HG03045 (cell line): ENCODE measurements at regions not wholly inside any gene's neighbourhood (a gene's known extent, or its start where the extent isn't known, plus 50 kb on each side); places are given as distances from the start of the nearest gene placed in this dataset.

ENCODE experiments used
- ATAC-seq: cut with Tn5 transposase; IDR thresholded peaks from one replicate; pipeline ENCODE4 v1.9.1; 2021; ENCODE audit warnings: mild to moderate bottlenecking, moderate library complexity; ENCODE audit not compliant: unreplicated experiment

DNA sequence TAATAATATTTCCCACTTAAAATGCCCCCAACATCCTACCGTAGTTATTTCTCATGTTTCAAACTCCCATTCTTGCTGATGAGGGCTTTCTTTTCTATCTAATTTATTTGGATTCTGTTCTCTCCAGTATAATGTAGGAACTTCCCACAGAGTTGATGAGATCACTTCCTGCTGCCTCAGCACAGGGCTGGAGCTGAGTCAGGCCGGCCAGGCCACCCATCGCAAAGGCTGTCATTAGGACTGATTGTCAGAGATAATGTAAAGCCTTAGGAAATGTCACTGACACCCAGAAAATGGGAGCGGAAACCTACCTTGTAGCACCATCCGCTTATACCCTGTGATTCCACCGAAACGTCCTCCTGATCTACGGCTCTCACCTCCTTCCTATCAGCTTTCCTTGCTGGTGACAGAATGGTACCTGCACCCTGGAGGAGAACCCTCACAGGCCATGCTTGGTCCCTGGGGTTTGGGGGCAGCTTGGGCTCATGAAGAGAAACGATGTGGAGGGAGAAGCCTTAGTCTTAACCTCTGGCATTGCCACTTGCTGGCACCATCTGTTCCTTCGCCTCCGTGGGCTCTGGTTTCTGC lies 672.8 kb upstream of the ID2 start:
- no peak for ATAC-seq

GRCh38 chr2:8015848-8016600 lies 665.8 kb upstream of the ID2 start:
- no peak for ATAC-seq

DNA sequence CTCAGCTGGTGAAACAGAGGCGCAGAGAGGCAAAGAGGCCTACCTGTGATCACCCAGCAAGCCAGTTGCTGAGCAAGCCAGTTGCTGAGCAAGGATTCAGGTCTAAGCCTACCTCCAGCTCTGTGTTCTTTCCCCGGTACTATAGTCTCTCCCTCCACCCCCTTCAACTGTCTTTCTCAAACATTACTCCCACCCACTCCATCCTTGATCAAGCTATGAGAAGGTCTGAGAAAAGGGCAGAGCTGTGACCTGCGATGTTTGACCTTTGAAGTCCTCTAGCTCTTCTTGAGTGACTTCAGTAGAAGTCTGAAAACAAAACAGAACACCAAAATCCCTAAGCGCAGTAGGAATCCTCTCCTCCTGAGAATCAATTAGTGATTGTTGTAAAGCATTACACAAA lies 665.2 kb upstream of the ID2 start:
- no peak for ATAC-seq

DNA sequence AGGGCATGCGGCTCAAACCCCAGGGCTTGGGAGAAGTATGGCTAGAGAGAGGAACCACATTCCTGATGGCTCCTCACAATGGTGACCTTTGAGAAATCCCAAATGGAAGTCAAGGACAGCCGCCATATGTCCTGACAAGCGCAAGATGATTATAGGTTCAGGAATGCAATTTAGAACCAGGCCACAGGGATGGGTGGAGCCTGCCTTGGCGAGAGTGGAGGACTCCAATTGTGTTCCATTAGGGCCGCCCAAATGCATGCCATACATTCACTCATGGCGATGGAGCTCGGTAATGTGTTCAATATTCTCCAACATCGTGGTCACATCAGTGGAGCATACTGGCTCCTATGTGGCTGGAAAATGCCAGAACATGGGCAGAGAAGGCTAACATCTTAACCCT lies 662.9 kb upstream of the ID2 start:
- no peak for ATAC-seq

- ATAC-seq = no peak
Observed at GRCh38 chr2:8019934-8020333, 661.9 kb upstream of the ID2 start.

- ATAC-seq = no peak
Observed at GRCh38 chr2:8021921-8022320, 659.9 kb upstream of the ID2 start.

GRCh38 chr2:8022908-8023640 lies 658.8 kb upstream of the ID2 start:
- ATAC-seq = no peak

- ATAC-seq = no peak
Observed at GRCh38 chr2:8024506-8024905, 657.4 kb upstream of the ID2 start.

DNA sequence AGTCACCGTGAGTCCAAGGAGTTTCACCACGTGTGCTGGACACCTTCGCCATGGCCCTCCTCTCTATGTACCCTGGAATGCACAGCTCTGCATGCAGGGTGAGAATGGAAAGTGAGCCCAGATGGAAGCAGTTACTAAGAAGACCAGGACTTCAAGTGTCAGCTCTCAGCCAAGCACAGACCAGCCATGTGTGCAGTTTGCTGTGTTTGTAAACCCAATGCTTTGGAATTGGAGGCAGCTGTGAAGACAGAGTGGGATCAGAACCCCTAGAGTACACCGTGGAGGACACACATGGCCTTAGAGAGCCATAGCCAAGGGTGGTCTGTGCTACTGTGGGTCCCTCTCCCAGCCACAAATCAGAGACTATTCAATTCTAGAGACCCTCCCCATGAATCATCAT lies 655.5 kb upstream of the ID2 start:
- no peak for ATAC-seq

DNA sequence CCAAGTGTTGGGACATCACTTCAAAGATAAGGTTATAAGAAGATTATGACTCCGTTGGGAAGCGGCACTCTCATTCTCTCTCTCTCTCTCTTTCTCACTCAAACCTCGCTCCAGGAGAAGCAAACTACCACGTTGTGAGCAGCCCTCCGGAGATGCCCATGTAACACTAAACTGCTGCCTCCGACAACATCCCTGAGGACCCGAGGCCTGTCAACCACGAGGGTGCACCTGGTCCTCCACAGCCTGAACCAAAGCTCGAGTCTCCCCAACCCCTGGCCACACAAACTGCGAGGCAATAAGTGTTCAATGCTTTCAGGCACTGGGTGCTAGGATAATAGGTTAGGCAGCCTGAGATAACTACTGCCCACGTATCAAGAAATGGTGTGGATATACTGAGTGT lies 654.5 kb upstream of the ID2 start:
- no peak for ATAC-seq

DNA sequence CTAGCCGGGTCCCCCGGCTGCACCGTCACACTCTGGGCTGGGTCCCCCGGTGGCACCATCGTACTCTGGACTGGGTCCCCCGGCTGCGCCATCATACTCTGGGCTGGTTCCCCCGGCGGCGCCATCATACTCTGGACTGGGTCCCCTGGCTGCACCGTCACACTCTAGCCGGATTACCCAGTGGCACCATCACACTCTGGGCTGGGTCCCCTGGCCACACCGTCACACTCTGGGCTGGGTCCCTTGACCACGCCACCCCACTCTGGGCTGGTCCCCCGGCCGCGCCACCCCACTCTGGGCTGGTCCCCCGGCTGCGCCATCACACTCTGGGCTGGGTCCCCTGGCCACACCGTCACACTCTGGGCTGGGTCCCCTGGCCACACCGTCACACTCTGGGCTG lies 653.8 kb upstream of the ID2 start:
- ATAC-seq = no peak

GRCh38 chr2:8028436-8028835 lies 653.4 kb upstream of the ID2 start:
- ATAC-seq = no peak

DNA sequence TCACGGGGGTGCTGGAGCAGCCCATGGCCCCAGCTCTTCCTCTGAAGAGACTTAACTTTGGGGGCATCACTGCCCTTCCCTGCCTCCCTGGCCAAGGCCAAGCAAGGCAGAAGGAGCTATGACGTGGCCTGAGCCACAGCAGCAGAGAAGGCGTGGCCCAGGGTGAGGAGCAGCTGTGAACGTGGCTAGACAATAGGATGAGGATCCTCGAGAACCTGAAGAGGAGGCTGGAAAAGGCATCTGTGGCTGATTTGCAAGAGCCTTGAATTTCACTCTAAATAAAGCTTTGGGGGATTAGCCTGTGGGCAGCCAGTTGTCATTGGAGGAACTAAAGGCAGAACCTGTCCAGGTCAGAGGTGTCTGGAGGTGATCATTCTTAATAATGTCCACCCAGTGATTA lies 652.9 kb upstream of the ID2 start:
- ATAC-seq = no peak

GRCh38 chr2:8030573-8031303 lies 651.1 kb upstream of the ID2 start:
- ATAC-seq = no peak

DNA sequence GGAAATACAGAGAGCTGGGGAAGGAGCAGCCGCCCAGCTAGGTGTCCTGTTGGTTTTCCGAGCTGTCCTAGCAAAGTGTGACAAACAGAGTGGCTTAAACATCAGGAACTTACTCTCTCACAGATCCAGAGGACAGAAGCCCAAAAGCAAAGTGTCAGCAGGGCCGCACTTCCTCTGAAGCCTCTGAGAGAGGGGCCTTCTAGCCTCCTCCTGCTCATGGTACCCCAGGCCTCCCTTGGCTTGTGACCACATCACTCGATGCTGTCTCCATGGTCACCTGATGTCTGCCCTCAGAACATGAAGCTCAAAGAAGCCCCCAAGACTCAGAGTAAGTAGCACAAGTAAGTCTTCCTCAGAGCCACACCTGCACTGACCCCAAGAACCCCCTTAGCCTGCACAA lies 650.5 kb upstream of the ID2 start:
- no peak for ATAC-seq

DNA sequence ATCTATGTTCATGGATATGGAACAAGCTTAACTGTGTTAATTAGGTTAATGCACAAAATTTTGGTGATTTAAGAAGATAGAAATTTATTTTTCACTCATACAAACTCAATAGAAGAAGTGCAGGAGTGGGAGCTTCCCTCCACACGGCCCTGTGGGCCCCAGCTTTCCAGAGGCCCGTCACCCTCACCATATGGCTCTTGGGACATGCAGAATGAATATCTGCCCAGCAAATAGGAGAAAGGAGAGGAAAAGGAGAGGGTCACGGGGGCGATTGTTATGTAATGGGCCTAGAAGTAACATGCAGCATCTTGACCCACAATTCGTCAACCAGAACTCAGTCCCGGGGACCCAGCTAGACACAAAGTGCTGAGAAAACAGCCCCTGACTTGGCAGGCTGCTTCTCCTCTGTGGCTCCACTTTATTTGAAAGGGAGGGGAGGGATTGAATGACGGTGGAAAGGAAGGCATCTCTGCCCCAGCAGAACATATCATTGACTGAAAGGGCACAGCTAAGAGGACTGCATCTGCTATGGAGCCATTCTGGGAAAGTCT lies 648.2 kb upstream of the ID2 start:
- no peak for ATAC-seq

- ATAC-seq = no peak
Observed at GRCh38 chr2:8036366-8036765, 645.5 kb upstream of the ID2 start.

DNA sequence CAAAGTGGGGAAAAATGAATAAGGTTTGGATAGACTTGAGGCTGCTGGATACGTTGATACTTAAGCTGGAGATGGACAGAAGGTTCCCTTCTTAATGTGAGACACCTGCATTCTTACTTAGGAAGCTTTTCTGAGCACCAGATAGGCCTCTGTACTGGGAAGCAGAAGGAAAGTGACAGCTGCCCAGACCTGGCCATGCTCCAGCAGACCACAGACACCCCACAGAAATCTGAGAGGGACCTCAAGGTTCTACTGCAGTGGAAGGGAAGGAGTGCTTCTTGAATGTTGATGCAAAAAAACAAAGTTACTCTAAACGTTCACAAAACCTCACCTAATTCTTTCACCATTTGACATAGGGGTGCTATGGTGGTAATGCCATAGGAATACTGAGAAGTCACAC lies 642.1 kb upstream of the ID2 start:
- no peak for ATAC-seq

DNA sequence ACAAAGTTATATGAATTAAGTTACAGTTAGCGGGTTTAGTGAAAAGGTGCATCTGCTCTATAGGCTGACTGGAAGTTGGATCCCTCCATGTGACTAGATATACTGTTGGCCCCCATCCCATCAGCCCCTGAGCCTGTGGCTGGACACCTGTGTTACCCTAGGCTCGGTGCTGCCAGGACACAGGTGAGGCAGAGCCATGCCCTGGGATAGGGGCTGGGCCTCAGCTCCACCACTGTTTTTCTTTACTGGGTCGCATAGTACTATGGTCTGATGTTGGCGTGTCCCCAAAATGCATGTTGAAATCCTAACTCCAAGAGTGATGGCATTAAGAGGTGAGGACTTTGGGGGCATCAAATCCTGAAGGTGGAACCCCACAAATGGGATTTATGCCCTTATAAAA lies 638.6 kb upstream of the ID2 start:
- ATAC-seq = no peak

- no peak for ATAC-seq
Observed at GRCh38 chr2:8044046-8044594, 637.7 kb upstream of the ID2 start.

GRCh38 chr2:8045081-8045614 lies 636.7 kb upstream of the ID2 start:
- ATAC-seq = no peak
